ENCODE measurements at regions not wholly inside any gene's neighbourhood (a gene's known extent, or its start where the extent isn't known, plus 50 kb on each side); places are given as distances from the start of the nearest gene placed in this dataset.

DNA sequence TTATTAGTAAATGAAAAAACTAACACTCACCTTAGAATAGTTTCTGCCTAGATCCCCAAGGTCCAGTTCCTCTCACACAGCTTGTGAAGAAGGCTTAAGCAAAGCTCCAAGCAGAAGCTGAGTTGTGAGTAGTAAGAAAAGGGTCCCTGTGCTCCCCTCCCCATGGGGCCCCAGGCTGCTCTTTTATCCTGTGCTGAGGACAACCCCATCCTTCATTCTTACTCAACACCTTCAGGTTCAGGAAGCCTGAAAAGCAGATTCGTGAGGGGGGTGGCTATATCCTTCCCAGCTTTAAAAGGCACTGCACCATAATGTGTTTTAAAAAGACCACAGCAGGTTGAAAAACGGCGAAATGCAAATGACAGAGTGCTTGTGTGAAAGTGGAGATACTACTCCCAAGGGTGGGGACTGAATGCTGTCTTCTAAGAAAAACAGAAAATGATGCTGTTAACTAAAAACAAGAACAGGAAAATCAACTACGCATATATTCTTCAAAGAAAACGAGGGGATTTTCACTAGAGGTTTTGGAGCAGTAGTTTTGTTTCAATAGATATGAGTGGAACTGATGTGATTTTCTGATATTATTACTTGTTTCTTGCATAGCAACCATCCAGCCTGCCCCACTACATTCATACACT is 182.7 kb downstream of the KTN1 start:
- H3K4me3 Mint-ChIP-seq (ENCODE audit: unreplicated experiment) = no peak overlapping the region

DNA sequence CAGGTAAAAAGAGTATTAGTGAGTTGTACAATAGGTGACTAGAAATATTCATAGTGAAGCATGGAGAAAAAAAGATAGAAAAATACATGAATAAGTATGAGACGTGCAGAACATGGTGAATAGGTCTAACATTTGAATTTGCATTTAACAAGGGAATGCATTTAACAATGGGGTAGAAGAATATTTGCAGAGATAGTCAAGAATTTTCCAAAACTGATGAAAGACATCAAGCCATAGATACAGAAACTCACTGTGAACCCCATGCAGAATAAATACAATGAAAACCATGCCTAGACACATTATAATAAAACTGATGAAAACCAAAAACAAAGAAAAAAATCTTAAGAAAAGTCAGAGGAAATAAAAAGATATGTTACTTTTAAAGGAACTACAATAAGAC is 184.8 kb downstream of the KTN1 start:
- H3K27ac ChIP-seq (ENCODE audit: low read depth, low read length) = no peak overlapping the region
- H4K20me1 ChIP-seq (ENCODE audit: insufficient read depth, low read length) = no peaks in the 10 kb centered on the region
- FAIRE-seq (no peak), DNase-seq (ENCODE audit: low read depth) (no peak)
- H3K4me1 Mint-ChIP-seq (ENCODE audit: low read depth, unreplicated experiment) = no peaks in the 10 kb centered on the region
- TF ChIP-seq, protein P1, sequence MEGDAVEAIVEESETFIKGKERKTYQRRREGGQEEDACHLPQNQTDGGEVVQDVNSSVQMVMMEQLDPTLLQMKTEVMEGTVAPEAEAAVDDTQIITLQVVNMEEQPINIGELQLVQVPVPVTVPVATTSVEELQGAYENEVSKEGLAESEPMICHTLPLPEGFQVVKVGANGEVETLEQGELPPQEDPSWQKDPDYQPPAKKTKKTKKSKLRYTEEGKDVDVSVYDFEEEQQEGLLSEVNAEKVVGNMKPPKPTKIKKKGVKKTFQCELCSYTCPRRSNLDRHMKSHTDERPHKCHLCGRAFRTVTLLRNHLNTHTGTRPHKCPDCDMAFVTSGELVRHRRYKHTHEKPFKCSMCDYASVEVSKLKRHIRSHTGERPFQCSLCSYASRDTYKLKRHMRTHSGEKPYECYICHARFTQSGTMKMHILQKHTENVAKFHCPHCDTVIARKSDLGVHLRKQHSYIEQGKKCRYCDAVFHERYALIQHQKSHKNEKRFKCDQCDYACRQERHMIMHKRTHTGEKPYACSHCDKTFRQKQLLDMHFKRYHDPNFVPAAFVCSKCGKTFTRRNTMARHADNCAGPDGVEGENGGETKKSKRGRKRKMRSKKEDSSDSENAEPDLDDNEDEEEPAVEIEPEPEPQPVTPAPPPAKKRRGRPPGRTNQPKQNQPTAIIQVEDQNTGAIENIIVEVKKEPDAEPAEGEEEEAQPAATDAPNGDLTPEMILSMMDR (IDR thresholded peaks at IDR 0.05; ENCODE audit: insufficient read depth, low read depth, low read length) = no peak
- no peak for TF ChIP-seq EZH2 (IDR thresholded peaks at IDR 0.05; ENCODE audit: insufficient read depth, low read length)
- no peaks in the 10 kb centered on the region for H3K79me2 ChIP-seq (ENCODE audit: insufficient read depth, low read length)
- H2AFZ ChIP-seq (ENCODE audit: low read depth, low read length) = no peak overlapping the region
- H3K36me3 Mint-ChIP-seq (ENCODE audit: low read depth, unreplicated experiment) = no peaks in the 10 kb centered on the region
- H3K4me2 ChIP-seq (ENCODE audit: low read length) = no peak overlapping the region
- H3K9ac ChIP-seq (ENCODE audit: low read length) = no peak overlapping the region
- H3K27me3 ChIP-seq (ENCODE audit: insufficient read depth, low read length) = peaks cover 6% of the 10 kb centered on the region
- H3K9me3 ChIP-seq (ENCODE audit: insufficient read depth, low read depth, low read length) = no peaks in the 10 kb centered on the region
- no peak overlapping the region for H3K4me3 ChIP-seq (ENCODE audit: insufficient read depth, low read depth, low read length)
- no peaks in the 10 kb centered on the region for H3K27me3 Mint-ChIP-seq (ENCODE audit: low read depth, unreplicated experiment)
- H3K27ac Mint-ChIP-seq (ENCODE audit: unreplicated experiment) = no peak overlapping the region
- no peak overlapping the region for H3K4me3 Mint-ChIP-seq (ENCODE audit: unreplicated experiment)
- no peaks in the 10 kb centered on the region for H3K4me1 ChIP-seq (ENCODE audit: insufficient read depth, low read length)
- H3K9me3 Mint-ChIP-seq (ENCODE audit: unreplicated experiment) = no peaks in the 10 kb centered on the region
- no peaks in the 10 kb centered on the region for H3K36me3 ChIP-seq (ENCODE audit: insufficient read depth, low read length)

More for the DNA sequence above, 182.7 kb downstream of the KTN1 start:
- TF ChIP-seq EZH2 (IDR thresholded peaks at IDR 0.05; ENCODE audit: insufficient read depth, low read length) = no peak
- TF ChIP-seq, protein P1 (IDR thresholded peaks at IDR 0.05; ENCODE audit: insufficient read depth, low read depth, low read length) = no peak
- no peaks in the 10 kb centered on the region for H3K9me3 Mint-ChIP-seq (ENCODE audit: unreplicated experiment)
- no peak overlapping the region for H3K4me3 ChIP-seq (ENCODE audit: insufficient read depth, low read depth, low read length)
- H4K20me1 ChIP-seq (ENCODE audit: insufficient read depth, low read length) = no peaks in the 10 kb centered on the region
- H3K36me3 ChIP-seq (ENCODE audit: insufficient read depth, low read length) = no peaks in the 10 kb centered on the region
- no peaks in the 10 kb centered on the region for H3K79me2 ChIP-seq (ENCODE audit: insufficient read depth, low read length)
- no peaks in the 10 kb centered on the region for H3K9me3 ChIP-seq (ENCODE audit: insufficient read depth, low read depth, low read length)
- no peak overlapping the region for H3K27ac Mint-ChIP-seq (ENCODE audit: unreplicated experiment)
- H3K36me3 Mint-ChIP-seq (ENCODE audit: low read depth, unreplicated experiment) = no peaks in the 10 kb centered on the region
- no peak overlapping the region for H3K27ac ChIP-seq (ENCODE audit: low read depth, low read length)
- no peak for DNase-seq (ENCODE audit: low read depth)
- no peaks in the 10 kb centered on the region for H3K4me1 ChIP-seq (ENCODE audit: insufficient read depth, low read length)
- H3K4me2 ChIP-seq (ENCODE audit: low read length) = no peak overlapping the region
- H3K27me3 Mint-ChIP-seq (ENCODE audit: low read depth, unreplicated experiment) = no peaks in the 10 kb centered on the region
- H2AFZ ChIP-seq (ENCODE audit: low read depth, low read length) = no peak overlapping the region
- no peak overlapping the region for H3K9ac ChIP-seq (ENCODE audit: low read length)
- no peaks in the 10 kb centered on the region for H3K4me1 Mint-ChIP-seq (ENCODE audit: low read depth, unreplicated experiment)
- H3K27me3 ChIP-seq (ENCODE audit: insufficient read depth, low read length) = peaks cover 4% of the 10 kb centered on the region
- no peak for FAIRE-seq

- H3K9me3 Mint-ChIP-seq (ENCODE audit: unreplicated experiment) = peaks cover 3% of the 10 kb centered on the region
- Histone ChIP-seq H3K4me3 (ENCODE audit: insufficient read depth, low read depth, low read length) (no peak overlapping the region), H3K9ac (ENCODE audit: low read length) (no peak overlapping the region), H3K36me3 (ENCODE audit: insufficient read depth, low read length) (no peaks in the 10 kb centered on the region), H3K27ac (ENCODE audit: low read depth, low read length) (no peak overlapping the region), H3K79me2 (ENCODE audit: insufficient read depth, low read length) (no peaks in the 10 kb centered on the region), H3K4me1 (ENCODE audit: insufficient read depth, low read length) (no peaks in the 10 kb centered on the region), H4K20me1 (ENCODE audit: insufficient read depth, low read length) (no peaks in the 10 kb centered on the region), H3K4me2 (ENCODE audit: low read length) (no peak overlapping the region), H3K27me3 (ENCODE audit: insufficient read depth, low read length) (peaks cover 9% of the 10 kb centered on the region), H2AFZ (ENCODE audit: low read depth, low read length) (no peak overlapping the region), H3K9me3 (ENCODE audit: insufficient read depth, low read depth, low read length) (no peaks in the 10 kb centered on the region)
- no peak overlapping the region for H3K27ac Mint-ChIP-seq (ENCODE audit: unreplicated experiment)
- DNase-seq (ENCODE audit: low read depth) = no peak
- no peak for TF ChIP-seq EZH2 (IDR thresholded peaks at IDR 0.05; ENCODE audit: insufficient read depth, low read length)
- TF ChIP-seq, protein P1 (IDR thresholded peaks at IDR 0.05; ENCODE audit: insufficient read depth, low read depth, low read length) = no peak
- H3K36me3 Mint-ChIP-seq (ENCODE audit: low read depth, unreplicated experiment) = no peaks in the 10 kb centered on the region
- H3K27me3 Mint-ChIP-seq (ENCODE audit: low read depth, unreplicated experiment) = no peaks in the 10 kb centered on the region
- no peaks in the 10 kb centered on the region for H3K4me1 Mint-ChIP-seq (ENCODE audit: low read depth, unreplicated experiment)
- FAIRE-seq = no peak
- no peak overlapping the region for H3K4me3 Mint-ChIP-seq (ENCODE audit: unreplicated experiment)
Measured at GRCh38 chr14:55766071-55766470, 186.1 kb downstream of the KTN1 start.
